ENCODE measurements at regions not wholly inside any gene's neighbourhood (a gene's known extent, or its start where the extent isn't known, plus 50 kb on each side); places are given as distances from the start of the nearest gene placed in this dataset.

- TF ChIP-seq, protein P1, sequence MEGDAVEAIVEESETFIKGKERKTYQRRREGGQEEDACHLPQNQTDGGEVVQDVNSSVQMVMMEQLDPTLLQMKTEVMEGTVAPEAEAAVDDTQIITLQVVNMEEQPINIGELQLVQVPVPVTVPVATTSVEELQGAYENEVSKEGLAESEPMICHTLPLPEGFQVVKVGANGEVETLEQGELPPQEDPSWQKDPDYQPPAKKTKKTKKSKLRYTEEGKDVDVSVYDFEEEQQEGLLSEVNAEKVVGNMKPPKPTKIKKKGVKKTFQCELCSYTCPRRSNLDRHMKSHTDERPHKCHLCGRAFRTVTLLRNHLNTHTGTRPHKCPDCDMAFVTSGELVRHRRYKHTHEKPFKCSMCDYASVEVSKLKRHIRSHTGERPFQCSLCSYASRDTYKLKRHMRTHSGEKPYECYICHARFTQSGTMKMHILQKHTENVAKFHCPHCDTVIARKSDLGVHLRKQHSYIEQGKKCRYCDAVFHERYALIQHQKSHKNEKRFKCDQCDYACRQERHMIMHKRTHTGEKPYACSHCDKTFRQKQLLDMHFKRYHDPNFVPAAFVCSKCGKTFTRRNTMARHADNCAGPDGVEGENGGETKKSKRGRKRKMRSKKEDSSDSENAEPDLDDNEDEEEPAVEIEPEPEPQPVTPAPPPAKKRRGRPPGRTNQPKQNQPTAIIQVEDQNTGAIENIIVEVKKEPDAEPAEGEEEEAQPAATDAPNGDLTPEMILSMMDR (IDR thresholded peaks at IDR 0.05; ENCODE audit: insufficient read depth, low read length, poor library complexity, severe bottlenecking): no peak
- TF ChIP-seq EZH2phosphoT487 (conservative IDR thresholded peaks at IDR 0.05; ENCODE audit: low read length): no peak
Observed at GRCh38 chr5:160504906-160505305, 83.3 kb downstream of the PTTG1 start.
